NOMO-1 (cell line): ENCODE measurements at regions not wholly inside any gene's neighbourhood (a gene's known extent, or its start where the extent isn't known, plus 50 kb on each side); places are given as distances from the start of the nearest gene placed in this dataset.

Experiments
- DNase-seq, 2 experiments: peaks; one replicate each; lab custom pipeline; 2025; ENCODE audit not compliant: unreplicated experiment in 2 of 2; lab: John Stamatoyannopoulos, UW

GRCh38 chr15:46589088-46589487 is 954.3 kb downstream of the SQOR start:
- no peak for DNase-seq

GRCh38 chr15:46591462-46591861 is 956.6 kb downstream of the SQOR start:
- no peak for DNase-seq

GRCh38 chr15:46595016-46595415 is 960.2 kb downstream of the SQOR start:
- DNase-seq = no peak

DNA sequence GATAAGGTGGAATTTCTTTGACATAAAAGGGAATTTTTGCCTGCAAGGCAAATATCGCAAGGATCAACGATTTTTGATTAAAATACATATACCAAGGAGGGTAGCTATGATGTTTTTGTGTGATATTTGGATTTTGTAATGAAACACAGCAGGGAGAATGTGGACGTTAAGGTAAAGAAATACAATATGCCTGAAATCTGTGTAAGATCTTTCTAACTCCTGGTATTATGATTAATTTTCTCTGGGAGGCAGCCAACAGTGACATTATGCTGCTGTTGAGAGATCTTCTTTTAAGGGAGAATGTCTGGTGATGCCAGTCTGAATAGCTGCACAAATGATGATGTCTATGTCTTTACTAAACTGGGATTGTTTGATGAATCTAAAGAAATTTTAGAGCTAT is 972.2 kb downstream of the SQOR start:
- DNase-seq = no peak

DNA sequence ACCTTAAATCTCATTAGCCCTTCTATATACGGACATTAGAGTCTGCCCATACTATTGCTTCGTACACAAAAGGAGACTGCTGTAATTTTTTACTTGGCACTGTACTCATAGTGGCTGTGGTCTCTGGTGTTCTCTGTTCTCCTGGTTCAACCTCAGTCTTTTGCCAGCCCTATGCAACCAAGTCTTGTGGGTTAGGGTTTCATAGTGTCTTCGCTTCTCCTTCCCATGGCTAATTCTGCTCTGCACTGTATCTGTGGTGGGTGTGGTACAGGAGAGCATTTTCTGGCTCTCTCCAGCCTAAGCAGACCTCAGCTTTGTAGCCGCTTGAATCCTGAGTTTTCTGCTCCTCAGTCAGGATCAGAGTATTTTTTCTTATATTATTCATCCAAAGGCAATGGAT is 981.2 kb downstream of the SQOR start:
- no peak for DNase-seq

DNA sequence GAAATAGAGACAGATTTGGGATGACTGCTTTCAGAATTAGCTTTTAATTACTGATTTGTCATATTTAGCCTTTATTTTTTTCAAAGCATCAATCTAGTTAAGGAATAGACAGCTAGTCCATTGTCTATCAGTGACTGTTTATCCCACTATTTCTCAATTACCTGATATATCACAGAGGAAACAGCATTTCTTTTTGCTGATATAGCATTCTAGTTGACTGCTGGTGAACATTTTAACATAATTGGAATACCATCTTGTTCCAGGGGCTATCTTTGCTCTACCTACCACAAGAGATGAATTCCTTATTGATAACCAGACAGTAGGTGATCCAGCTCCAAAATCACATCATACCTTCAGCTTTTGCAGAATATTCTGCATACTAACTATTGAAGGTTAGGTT is 982.7 kb downstream of the SQOR start:
- no peak for DNase-seq

- no peak for DNase-seq
These were observed 984.2 kb downstream of the SQOR start for GRCh38 chr15:46618984-46619383.

DNA sequence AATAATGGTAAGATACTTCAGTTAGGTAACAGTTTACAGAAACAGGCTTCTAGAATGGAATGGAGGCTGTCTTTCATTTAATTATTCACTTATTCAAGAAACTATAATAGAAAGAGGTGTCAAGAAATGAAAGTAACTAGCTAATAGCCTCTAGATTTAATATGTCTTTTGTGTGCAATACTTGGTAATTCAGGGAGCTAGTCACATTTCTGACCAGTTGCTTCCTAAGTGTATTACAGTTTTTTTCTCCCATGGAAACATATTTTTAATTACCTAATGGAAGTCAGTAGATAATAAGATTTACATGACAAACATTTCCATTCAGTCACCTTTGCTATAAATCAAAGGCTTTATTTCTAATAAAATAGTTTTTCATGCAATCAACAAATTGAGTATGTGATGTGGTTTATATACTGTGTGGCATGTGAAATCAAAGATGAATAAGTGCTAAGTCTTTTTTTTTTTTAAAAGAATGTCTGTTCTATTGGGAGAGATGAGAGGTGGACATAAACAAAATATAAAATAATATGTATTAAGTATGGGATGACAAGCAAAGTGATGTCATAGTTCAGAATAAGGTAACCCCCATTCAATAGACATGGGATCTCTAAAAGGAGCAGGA is 985.7 kb downstream of the SQOR start:
- no peak for DNase-seq

DNA sequence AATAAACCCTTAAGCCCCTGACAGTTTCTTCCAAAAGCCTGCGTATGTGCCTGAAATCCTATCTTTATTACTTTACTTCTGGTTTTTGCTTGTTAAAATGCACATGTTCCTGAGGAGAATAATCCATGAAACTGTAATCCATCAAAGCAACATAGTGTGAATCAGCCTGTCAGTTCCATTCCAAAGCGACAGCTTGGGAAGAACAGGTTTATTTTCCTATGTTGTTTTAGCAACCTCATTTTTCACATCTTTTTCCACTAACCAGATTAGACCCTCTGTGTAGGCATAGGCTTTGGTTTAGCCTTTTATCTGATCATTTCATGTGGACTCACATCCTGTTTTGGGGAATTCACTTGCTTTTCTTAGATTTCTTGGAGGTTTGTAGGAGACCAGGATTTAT is 988.0 kb downstream of the SQOR start:
- DNase-seq = no peak

- no peak for DNase-seq
These were observed 1001.4 kb downstream of the SQOR start for GRCh38 chr15:46636206-46636605.

DNA sequence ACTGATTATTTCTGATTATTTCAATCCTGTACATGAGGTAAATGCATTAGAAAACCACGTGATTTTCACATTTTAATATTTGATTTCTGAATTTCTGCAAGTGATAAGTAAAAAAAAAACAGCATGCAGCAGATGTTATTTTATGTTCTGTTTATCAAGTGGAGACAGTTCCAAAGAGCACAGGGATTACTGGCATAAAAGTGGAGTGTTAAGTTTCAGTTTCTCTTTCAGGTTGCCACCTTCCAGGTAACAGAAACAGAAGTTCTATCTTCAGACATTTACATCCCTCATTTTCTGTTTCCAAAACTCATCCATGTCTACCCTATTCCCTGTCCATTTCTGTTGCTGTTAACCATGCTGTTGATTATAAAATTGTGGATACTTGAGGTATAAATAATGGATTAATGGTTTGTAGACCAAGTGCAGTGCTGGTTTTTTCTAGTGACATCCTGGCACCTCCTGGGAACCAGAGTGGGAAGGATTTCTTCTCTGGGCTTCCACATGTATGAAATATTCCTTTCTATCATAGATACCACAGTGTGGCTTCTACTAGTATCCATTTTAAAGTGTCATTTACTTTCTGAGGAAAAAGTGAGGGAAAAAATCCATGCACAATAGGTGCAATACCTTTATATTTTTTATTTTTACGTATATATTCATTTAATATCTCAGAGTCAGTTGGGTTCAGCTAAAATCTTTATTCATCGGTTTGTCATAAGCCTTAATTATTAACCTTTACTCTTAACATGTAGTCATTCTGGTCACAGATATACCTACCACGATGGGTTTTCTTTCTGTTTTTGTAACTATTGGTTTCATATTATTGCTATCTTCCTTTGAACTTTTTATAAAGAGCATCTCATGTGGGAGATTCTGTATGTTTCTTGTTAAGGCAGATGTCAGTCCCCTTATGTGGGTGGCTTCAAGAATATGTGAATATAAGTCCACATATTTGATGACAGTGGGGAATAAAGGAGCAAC is 1010.0 kb downstream of the SQOR start:
- DNase-seq = no peak

DNA sequence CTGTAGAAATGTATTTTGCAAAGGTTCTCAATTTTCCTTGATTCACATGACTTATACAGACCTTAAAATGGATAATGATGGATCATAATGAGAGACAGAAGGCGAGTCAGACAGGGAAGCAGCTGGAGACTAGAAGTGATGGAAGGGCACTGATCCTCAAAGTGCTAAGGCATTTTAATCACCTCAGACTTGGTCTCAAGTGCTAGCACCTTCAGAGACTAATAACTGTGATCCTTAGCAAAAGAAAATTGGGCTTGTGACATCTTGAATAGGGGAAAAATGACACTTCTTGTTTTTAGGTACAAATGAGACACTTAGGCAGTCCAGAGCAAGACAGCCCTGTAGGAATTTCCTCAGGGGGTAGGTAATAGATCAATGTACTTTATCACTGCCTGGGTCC is 1011.7 kb downstream of the SQOR start:
- no peak for DNase-seq

GRCh38 chr15:46647046-46647445 is 1012.2 kb downstream of the SQOR start:
- no peak for DNase-seq

DNA sequence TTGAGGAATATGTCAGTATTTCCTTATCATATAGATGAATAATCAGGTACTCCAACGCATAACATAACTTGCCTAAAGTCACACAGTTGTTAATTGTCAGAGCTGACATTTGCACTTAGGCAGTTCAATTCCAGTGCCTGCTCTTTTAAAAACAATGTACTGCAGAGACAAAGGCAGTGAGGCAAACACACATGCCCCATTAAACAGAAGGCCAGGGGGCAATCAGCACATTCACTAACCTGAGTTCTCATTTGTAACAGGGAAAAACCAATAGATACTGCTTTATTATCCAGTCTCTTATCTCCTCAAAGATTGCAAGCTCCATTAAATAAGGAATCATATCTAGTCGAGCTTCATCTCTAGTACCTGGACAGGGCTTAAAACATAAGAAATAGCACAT is 1017.4 kb downstream of the SQOR start:
- DNase-seq = no peak

GRCh38 chr15:46654993-46655392 is 1020.2 kb downstream of the SQOR start:
- DNase-seq = no peak

DNA sequence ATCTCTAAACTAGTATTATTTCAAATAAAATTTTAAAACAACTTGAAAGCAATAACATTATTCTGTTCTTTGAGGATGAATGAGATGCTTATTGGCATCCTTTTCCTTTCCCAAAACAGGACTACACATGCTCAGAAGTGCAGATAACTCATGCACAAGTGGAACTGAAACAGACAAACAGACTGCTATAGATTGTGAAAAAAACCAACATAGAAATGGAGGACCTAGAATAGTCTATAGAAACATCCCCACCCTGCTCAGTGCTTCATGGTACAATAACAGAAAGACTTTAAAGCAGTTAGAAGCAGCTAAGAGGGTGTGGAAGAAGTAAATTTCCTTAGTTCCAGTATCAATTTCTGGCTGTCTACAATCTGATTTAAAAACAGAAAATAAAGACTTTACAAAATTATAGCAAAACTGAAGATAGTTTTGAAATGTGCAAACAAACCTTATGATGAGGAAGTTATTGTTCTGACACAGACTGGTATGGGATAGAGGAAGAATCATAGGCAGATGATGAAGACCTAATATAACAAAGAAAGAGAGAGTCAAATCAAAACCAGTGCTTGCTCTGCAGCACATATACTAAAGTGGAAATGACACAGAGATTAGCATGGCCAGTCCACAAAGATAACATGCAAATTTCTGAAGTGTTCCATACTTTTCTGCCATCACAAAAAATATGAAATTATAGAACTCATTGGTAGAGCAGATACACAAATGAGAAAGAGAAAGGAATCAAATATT is 1025.4 kb downstream of the SQOR start:
- DNase-seq = no peak

- no peak for DNase-seq
These were observed 1035.4 kb downstream of the SQOR start for GRCh38 chr15:46670258-46670657.

- DNase-seq = no peak
These were observed 1036.5 kb downstream of the SQOR start for GRCh38 chr15:46671336-46671735.

GRCh38 chr15:46672041-46672440 is 1037.2 kb downstream of the SQOR start:
- DNase-seq = no peak

GRCh38 chr15:46676233-46677206 is 1040.8 kb upstream of the SEMA6D start:
- no peak for DNase-seq
